NCI-H2196 (cell line): ENCODE measurements at regions not wholly inside any gene's neighbourhood (a gene's known extent, or its start where the extent isn't known, plus 50 kb on each side); places are given as distances from the start of the nearest gene placed in this dataset.
"Not testable (repeated sequence)": the region's sequence is repeated elsewhere in the genome, so short reads cannot be mapped to it uniquely, and the experiment has no call there.

ENCODE experiments used
- DNase-seq: peaks from one replicate; lab custom pipeline; 2025; ENCODE audit not compliant: unreplicated experiment; lab: John Stamatoyannopoulos, UW

GRCh38 chr4:32589853-32590252 is 1869.7 kb downstream of the PCDH7 start:
- DNase-seq = no peak

- no peak for DNase-seq
These were observed 1877.2 kb downstream of the PCDH7 start for GRCh38 chr4:32597354-32597753.

GRCh38 chr4:32601848-32602247 is 1881.7 kb downstream of the PCDH7 start:
- no peak for DNase-seq

GRCh38 chr4:32607978-32608377 is 1887.8 kb downstream of the PCDH7 start:
- DNase-seq = no peak

DNA sequence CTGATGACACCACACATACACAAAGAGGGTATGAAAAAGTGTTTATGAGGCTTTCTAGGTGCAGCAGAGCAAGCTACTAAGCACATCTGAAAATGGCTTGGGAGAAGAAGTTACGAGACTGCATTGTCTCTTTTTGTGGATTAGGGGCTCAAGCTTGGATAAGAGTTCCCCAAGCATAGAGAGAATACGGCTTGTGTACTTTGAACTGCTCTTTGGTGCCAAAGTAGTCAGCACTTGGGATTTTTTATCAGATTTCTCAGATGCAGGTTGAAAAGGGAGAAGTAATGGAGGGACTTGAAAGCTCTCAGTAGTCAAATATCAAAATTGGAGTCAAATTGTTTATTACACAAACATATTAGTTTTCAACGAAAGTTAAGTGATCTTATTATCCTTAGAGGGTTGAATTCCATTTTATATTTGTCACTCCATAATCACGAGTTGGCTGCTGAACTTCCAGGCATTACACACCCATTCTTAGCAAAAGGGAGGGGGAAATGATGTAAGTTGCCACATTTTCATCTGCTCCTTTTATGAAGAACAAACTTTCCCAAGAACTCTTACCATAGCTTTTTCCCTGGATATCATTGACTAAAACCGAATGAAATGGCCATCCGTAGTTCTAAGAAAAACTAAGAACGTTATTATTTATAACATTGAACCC is 1904.9 kb downstream of the PCDH7 start:
- DNase-seq = no peak

- no peak for DNase-seq
These were observed 1905.6 kb downstream of the PCDH7 start for GRCh38 chr4:32625687-32626337.

DNA sequence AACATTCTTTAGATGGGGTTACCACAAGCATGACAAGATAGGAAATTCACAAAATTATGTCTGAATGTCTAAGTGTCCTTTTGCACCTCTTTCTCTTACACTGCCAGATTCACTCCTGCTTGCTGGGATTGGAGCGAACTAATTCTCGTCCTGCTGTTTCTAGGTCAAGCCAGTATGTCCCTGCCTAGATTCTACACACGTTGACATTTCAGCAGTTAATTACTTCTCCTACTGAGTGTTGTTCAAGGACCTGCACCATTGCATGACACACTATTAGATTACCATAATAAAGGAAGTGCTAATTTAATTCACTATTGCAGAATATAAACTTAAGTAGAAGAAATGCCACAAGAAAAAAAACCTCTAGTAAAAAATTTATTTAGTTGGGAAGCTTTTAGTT is 1911.7 kb downstream of the PCDH7 start:
- DNase-seq = no peak

DNA sequence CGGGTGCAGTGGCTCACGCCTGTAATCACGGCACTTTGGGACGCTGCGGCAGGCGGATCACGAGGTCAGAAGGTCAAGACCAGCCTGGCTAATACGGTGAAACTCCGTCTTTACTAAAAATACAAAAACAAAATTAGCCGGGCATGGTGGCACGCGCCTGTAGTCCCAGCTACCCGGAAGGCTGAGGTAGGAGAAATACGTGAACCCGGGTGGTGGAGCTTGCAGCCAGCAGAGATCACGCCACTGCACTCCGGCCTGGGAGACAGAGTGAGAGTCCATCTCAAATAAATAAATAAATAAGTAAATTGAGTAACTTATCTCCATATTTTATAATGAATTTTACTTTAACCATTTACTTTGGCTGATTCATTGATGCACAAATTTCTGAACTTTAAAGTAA is 1913.3 kb downstream of the PCDH7 start:
- no peak for DNase-seq

- no peak for DNase-seq
These were observed 1925.5 kb downstream of the PCDH7 start for GRCh38 chr4:32645653-32646052.

GRCh38 chr4:32658019-32658418 is 1937.8 kb downstream of the PCDH7 start:
- DNase-seq = no peak

- no peak for DNase-seq
These were observed 1941.1 kb downstream of the PCDH7 start for GRCh38 chr4:32661229-32661628.

- no peak for DNase-seq
These were observed 1942.6 kb downstream of the PCDH7 start for GRCh38 chr4:32662803-32663202.

DNA sequence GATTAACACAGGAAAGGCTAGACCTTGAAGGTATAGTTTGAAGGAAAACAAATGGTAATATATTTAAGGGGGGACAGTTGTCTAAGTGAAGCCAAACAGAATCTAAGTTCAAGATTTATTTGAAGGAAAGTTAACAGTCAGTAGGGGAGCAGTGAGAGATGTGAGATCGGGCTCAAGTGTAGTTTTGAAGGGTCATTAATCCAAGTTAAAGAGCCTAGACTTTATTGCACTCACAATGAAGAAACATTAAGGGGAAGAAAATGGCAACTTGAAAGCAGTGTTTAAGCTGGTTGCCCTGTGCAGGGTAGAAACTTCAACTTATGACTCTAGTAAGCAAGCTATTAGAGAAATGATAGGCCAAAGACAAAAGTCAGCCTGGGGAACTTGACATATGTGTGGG is 1952.2 kb downstream of the PCDH7 start:
- no peak for DNase-seq

DNA sequence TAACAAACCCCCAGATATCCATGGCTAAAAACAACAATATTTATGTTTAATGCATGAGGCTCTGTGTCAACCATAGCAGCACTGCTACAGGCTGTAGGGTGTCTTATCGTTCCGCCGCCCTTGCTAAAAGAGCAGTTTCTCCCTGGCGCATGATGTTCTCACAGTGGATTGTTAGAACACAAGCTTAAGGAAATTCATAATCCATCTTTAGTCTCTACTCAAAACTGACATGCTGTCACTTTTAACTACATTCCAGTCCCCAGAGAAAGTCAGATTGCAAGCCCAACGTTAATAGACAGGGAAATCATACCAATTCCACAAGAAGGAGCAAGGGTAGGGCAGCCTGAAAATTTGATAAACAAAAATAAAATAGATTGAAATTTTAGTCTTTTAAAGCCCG is 1960.8 kb downstream of the PCDH7 start:
- no peak for DNase-seq

- DNase-seq = no peak
These were observed 1964.0 kb downstream of the PCDH7 start for GRCh38 chr4:32684160-32684559.

DNA sequence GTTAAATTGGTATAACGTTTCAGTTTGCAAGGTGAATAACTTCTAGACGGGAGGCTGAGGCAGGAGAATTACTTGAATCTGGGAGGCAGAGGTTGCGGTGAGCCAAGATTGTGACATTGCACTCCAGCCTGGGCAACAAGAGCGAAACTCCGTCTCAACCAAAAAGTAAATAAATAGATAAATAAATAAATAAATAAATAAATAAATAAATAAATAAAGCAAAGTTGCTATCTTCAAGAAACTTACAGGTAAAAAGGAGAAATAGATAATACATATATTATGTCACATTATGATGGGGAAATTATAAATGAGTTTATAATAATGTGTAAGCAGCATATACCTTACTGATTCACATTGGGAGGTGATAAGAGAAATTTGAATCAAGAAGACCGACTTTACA is 1966.0 kb downstream of the PCDH7 start:
- no peak for DNase-seq

DNA sequence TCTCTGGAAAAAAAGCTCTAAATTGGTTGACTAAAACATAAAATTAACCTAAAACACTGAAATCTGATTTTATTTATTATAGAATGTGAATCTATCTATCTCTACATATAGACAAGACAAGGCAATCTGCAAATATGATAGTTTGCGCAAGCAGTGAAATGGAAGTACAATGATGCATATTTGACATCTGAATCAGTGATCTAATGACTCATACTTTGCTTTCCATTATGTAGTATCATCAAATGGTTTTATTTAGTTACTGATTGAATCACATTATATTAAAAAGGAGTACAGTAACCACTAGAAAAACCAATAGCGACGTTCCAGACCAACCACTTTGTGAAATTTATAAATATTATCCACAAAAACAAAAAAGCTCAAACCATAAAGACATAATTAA is 1969.3 kb downstream of the PCDH7 start:
- DNase-seq = no peak

- no peak for DNase-seq
These were observed 1977.2 kb downstream of the PCDH7 start for GRCh38 chr4:32697281-32697814.

DNA sequence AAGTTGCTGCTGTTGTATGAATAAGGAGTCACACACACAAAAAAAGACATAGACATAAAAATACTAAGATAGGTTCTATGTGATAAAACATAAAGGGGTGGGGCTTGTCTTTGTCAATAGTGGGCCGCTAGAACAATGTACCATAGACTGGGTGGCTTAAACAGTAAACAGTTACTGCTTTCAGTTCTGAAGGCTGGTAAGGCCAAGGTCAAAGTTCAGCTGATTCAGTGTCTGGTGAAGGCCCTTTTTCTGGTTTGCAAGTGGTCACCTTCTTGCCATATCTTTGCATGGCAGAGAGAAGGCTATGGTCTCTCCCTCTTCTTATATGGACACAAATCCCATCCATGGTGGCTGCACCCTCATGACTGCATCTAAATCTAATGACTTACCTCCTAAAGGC is 1980.7 kb downstream of the PCDH7 start:
- DNase-seq = no peak

DNA sequence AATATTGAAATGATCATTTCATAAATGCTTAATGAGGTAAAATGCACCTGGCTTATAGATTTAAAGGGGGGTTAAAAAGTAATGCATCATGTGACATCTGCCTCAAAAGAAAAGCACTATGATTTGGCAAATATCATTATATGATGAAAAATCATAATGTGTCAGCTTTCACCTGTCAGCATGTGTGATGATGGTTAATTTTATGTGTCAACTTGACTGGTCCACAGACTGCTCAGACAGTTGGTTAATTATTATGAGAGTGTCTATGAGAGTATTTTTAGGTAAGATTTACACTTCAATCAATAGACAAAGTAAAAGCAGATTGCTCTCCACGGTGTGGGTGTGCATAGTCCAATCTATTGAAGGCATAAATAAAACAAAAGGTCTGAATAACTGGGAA is 1986.7 kb downstream of the PCDH7 start:
- no peak for DNase-seq

DNA sequence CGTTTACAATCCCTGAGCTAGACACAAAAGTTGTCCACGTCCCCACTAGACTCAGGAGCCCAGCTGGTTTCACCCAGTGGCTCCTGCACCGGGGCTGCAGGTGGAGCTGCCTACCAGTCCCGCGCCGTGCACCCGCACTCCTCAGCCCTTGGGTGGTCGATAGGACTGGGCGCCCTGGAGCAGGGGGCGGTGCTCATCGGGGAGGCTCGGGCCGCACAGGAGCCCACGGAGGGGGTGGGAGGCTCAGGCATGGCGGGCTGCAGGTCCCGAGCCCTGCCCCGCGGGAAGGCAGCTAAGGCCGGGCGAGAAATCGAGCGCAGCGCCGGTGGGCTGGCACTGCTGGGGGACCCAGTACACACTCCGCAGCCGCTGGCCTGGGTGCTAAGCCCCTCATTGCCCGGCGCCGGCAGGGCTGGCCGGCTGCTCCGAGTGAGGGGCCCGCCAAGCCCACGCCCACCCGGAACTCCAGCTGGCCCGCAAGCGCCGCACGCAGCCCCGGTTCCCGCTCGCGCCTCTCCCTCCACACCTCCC is 1996.0 kb downstream of the PCDH7 start:
- DNase-seq = not testable (repeated sequence)

- DNase-seq = no peak
These were observed 2015.9 kb downstream of the PCDH7 start for GRCh38 chr4:32735856-32736590.
